Activated gamma-delta T cell (primary cell): ENCODE measurements at regions not wholly inside any gene's neighbourhood (a gene's known extent, or its start where the extent isn't known, plus 50 kb on each side); places are given as distances from the start of the nearest gene placed in this dataset.
"Not testable (repeated sequence)": the region's sequence is repeated elsewhere in the genome, so short reads cannot be mapped to it uniquely, and the experiment has no call there.

Source experiments
- DNase-seq: peaks from one replicate; lab custom pipeline; 2025; lab: John Stamatoyannopoulos, UW

- DNase-seq = no peak
Measured at GRCh38 chr2:193847991-193848390, 1653.3 kb upstream of the TMEFF2 start.

GRCh38 chr2:193847130-193847529 is 1652.4 kb upstream of the TMEFF2 start:
- no peak for DNase-seq

- no peak for DNase-seq
Measured at GRCh38 chr2:193845604-193846003, 1650.9 kb upstream of the TMEFF2 start.

- no peak for DNase-seq
Measured at GRCh38 chr2:193843675-193844074, 1648.9 kb upstream of the TMEFF2 start.

- DNase-seq = no peak
Measured at GRCh38 chr2:193841384-193842150, 1646.8 kb upstream of the TMEFF2 start.

- no peak for DNase-seq
Measured at GRCh38 chr2:193837111-193837738, 1642.5 kb upstream of the TMEFF2 start.

GRCh38 chr2:193836424-193837006 is 1641.8 kb upstream of the TMEFF2 start:
- not testable (repeated sequence) for DNase-seq

GRCh38 chr2:193833895-193834294 is 1639.2 kb upstream of the TMEFF2 start:
- not testable (repeated sequence) for DNase-seq

- no peak for DNase-seq
Measured at GRCh38 chr2:193824474-193824873, 1629.7 kb upstream of the TMEFF2 start.

- no peak for DNase-seq
Measured at GRCh38 chr2:193818801-193819499, 1624.2 kb upstream of the TMEFF2 start.

GRCh38 chr2:193816008-193816407 is 1621.3 kb upstream of the TMEFF2 start:
- no peak for DNase-seq

- no peak for DNase-seq
Measured at GRCh38 chr2:193810533-193810932, 1615.8 kb upstream of the TMEFF2 start.

- no peak for DNase-seq
Measured at GRCh38 chr2:193808877-193809276, 1614.1 kb upstream of the TMEFF2 start.

- DNase-seq = no peak
Measured at GRCh38 chr2:193806088-193806774, 1611.5 kb upstream of the TMEFF2 start.

GRCh38 chr2:193796847-193797246 is 1602.1 kb upstream of the TMEFF2 start:
- no peak for DNase-seq

GRCh38 chr2:193793914-193794313 is 1599.2 kb upstream of the TMEFF2 start:
- no peak for DNase-seq

GRCh38 chr2:193783681-193784080 is 1588.9 kb upstream of the TMEFF2 start:
- no peak for DNase-seq

- no peak for DNase-seq
Measured at GRCh38 chr2:193778293-193778692, 1583.6 kb upstream of the TMEFF2 start.

- DNase-seq = no peak
Measured at GRCh38 chr2:193776988-193777387, 1582.3 kb upstream of the TMEFF2 start.

- no peak for DNase-seq
Measured at GRCh38 chr2:193774166-193774565, 1579.4 kb upstream of the TMEFF2 start.

GRCh38 chr2:193751299-193751698 is 1556.6 kb upstream of the TMEFF2 start:
- DNase-seq = no peak

- no peak for DNase-seq
Measured at GRCh38 chr2:193749485-193749884, 1554.8 kb upstream of the TMEFF2 start.
